ENCODE measurements at regions not wholly inside any gene's neighbourhood (a gene's known extent, or its start where the extent isn't known, plus 50 kb on each side); places are given as distances from the start of the nearest gene placed in this dataset.

DNA sequence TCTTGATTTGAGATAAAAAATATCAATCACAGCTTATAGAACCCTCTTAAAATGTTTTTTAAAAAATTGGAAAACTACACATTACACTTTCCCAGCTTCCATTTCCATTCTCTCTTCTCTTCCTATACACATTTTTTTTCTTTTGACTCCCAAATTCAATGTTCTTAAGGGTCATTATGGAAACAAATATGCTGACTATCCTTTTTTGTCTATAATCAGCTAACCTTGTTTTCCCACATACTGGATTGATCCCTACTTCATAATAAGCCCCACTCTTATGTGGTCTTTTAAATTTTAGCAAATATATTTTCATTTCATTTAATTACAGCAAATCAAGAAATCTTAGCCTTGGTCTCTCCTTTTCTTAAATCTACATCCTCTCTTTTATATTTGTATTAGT lies 378.4 kb downstream of the MEI4 start:
- ATAC-seq = no peak
- no peaks in the 10 kb centered on the region for H3K36me3 ChIP-seq (ENCODE audit: low read depth)
- no peak for TF ChIP-seq CTCF (IDR thresholded peaks at IDR 0.05)
- no peak overlapping the region for H3K4me3 ChIP-seq
- no peaks in the 10 kb centered on the region for H3K4me1 ChIP-seq (ENCODE audit: low read depth)
- intact Hi-C loops (cut with DNase I, micrococcal nuclease) = no loop called here
- no peak for DNase-seq
- peaks cover 4% of the 10 kb centered on the region for H3K9me3 ChIP-seq

DNA sequence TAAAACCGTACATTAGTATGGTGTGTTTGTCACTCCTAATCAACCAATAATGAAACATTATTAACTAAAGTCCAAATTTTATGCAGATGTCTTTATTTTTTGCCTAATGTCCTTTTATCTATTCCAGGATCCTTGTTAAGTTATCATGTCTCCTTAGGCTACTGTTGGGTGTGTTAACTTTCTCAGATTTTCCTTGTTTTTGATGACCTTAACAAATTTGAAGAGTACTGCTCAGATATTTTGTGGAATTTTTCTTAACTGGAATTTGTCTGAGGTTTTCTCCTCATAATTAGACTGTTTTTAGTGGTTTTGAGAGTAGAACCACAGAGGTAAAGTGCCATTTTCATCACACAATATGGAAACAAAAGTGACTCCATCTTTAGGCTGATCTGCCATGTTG lies 406.3 kb downstream of the MEI4 start:
- Histone ChIP-seq H3K36me3 (ENCODE audit: low read depth) (no peaks in the 10 kb centered on the region), H3K9me3 (peaks cover 5% of the 10 kb centered on the region), H3K4me3 (no peak overlapping the region), H3K4me1 (ENCODE audit: low read depth) (no peaks in the 10 kb centered on the region)
- TF ChIP-seq CTCF (IDR thresholded peaks at IDR 0.05) = no peak
- intact Hi-C loops (cut with DNase I, micrococcal nuclease) = no loop called here
- DNase-seq (no peak), ATAC-seq (no peak)

DNA sequence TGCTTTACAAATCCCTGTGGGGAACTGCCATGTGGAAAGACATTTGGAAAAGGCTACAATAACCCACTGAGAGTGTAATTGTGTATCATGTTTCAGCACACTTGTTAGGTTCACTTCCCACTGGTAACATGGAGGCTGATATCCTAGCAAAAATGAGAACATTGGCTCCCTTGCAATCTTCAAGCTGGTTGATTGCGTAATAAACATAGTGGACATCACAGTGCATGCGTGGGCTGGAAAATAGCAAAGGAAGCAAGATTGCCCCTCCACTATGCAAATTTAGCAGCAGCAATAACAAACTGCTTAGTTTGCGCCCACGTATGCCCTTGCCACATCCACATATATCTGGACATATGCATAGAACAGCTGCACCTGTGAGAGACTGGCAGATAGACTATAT lies 410.2 kb downstream of the MEI4 start:
- ATAC-seq = no peak

DNA sequence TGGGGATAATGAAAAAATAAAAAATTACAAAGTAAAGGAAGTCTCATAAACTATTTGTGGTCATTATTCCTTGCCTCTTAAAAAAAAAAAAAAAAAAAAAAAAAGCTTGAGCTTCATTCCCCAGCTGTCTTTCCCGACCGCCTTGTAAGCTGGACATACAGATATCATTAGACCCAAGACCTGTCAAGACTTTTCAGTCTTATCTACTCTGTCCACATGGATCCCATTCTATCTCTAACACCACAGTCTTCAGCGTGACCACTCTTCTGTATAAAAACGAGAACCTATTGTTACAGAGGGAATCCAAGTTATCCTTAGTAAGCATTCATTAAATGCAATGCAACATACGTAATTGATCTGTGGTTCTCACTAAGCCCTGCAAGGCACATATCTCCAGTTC lies 423.5 kb downstream of the MEI4 start:
- no peaks in the 10 kb centered on the region for H3K4me1 ChIP-seq (ENCODE audit: low read depth)
- DNase-seq (no peak), ATAC-seq (no peak)
- H3K4me3 ChIP-seq = no peak overlapping the region
- TF ChIP-seq CTCF (IDR thresholded peaks at IDR 0.05) = no peak
- intact Hi-C loops (cut with DNase I, micrococcal nuclease) = no loop called here
- no peaks in the 10 kb centered on the region for H3K9me3 ChIP-seq
- H3K36me3 ChIP-seq (ENCODE audit: low read depth) = no peaks in the 10 kb centered on the region

More for the DNA sequence above, 410.2 kb downstream of the MEI4 start:
- intact Hi-C loops (cut with DNase I, micrococcal nuclease) = no loop called here
- DNase-seq = no peak
- Histone ChIP-seq H3K4me1 (ENCODE audit: low read depth) (no peaks in the 10 kb centered on the region), H3K4me3 (no peak overlapping the region), H3K9me3 (no peaks in the 10 kb centered on the region), H3K36me3 (ENCODE audit: low read depth) (no peaks in the 10 kb centered on the region)
- no peak for TF ChIP-seq CTCF (IDR thresholded peaks at IDR 0.05)

- Histone ChIP-seq H3K9me3 (no peaks in the 10 kb centered on the region), H3K36me3 (ENCODE audit: low read depth) (no peaks in the 10 kb centered on the region), H3K4me3 (no peak overlapping the region), H3K4me1 (ENCODE audit: low read depth) (no peaks in the 10 kb centered on the region)
- ATAC-seq (no peak), DNase-seq (no peak)
- intact Hi-C loops (cut with DNase I, micrococcal nuclease) = no loop called here
- TF ChIP-seq CTCF (IDR thresholded peaks at IDR 0.05) = no peak
Measured at GRCh38 chr6:78089531-78089930, 436.7 kb downstream of the MEI4 start.

- TF ChIP-seq CTCF (IDR thresholded peaks at IDR 0.05) = no peak
- Histone ChIP-seq H3K4me3 (no peak overlapping the region), H3K36me3 (ENCODE audit: low read depth) (no peaks in the 10 kb centered on the region), H3K9me3 (no peaks in the 10 kb centered on the region), H3K4me1 (ENCODE audit: low read depth) (no peaks in the 10 kb centered on the region)
- DNase-seq (no peak), ATAC-seq (no peak)
- intact Hi-C loops (cut with DNase I, micrococcal nuclease) = no loop called here
Measured at GRCh38 chr6:78093906-78094305, 441.1 kb downstream of the MEI4 start.

Measured in mucosa of descending colon (tissue), 3 donors.